ENCODE measurements at regions not wholly inside any gene's neighbourhood (a gene's known extent, or its start where the extent isn't known, plus 50 kb on each side); places are given as distances from the start of the nearest gene placed in this dataset.

- Histone ChIP-seq H3K9me3 (ENCODE audit: low read depth) (no peaks in the 10 kb centered on the region), H3K4me1 (no peaks in the 10 kb centered on the region), H3K27ac (no peak overlapping the region), H3K79me2 (ENCODE audit: low read depth) (no peaks in the 10 kb centered on the region), H3F3A (ENCODE audit: low read depth) (no peaks in the 10 kb centered on the region), H3K9ac (no peak overlapping the region), H3K36me3 (no peaks in the 10 kb centered on the region), H3K4me2 (no peak overlapping the region), H3K4me3 (no peak overlapping the region), H3K27me3 (no peaks in the 10 kb centered on the region), H4K20me1 (ENCODE audit: low read depth) (no peaks in the 10 kb centered on the region), H2AFZ (replicated peaks) (no peak overlapping the region)
- H3K27me3 Mint-ChIP-seq (ENCODE audit: insufficient read depth, low read depth), result peaks cover 3% of the 10 kb centered on the region
- no peaks in the 10 kb centered on the region for H3K4me1 Mint-ChIP-seq
- no peaks in the 10 kb centered on the region for H3K9me3 Mint-ChIP-seq
- DNase-seq (ENCODE audit: low spot score), result no peak
- no peaks in the 10 kb centered on the region for H3K36me3 Mint-ChIP-seq
- H3K27ac Mint-ChIP-seq, result no peak overlapping the region
- H3K4me3 Mint-ChIP-seq, result no peak overlapping the region
- TF ChIP-seq EZH2 (IDR thresholded peaks at IDR 0.05) (no peak), CTCF (IDR thresholded peaks at IDR 0.05) (no peak)
These were observed 156.8 kb upstream of the CLEC14A start for GRCh38 chr14:38412654-38413053.

- Histone ChIP-seq H3K27ac (no peak overlapping the region), H3K79me2 (ENCODE audit: low read depth) (no peaks in the 10 kb centered on the region), H3K4me3 (no peak overlapping the region), H3K4me2 (no peak overlapping the region), H3F3A (ENCODE audit: low read depth) (no peaks in the 10 kb centered on the region), H3K9ac (no peak overlapping the region), H4K20me1 (ENCODE audit: low read depth) (no peaks in the 10 kb centered on the region), H3K9me3 (ENCODE audit: low read depth) (no peaks in the 10 kb centered on the region), H3K36me3 (no peaks in the 10 kb centered on the region), H3K27me3 (no peaks in the 10 kb centered on the region), H3K4me1 (peaks cover 8% of the 10 kb centered on the region), H2AFZ (replicated peaks) (no peak overlapping the region)
- DNase-seq (ENCODE audit: low spot score), result no peak
- H3K4me3 Mint-ChIP-seq, result no peak overlapping the region
- no peak overlapping the region for H3K27ac Mint-ChIP-seq
- H3K4me1 Mint-ChIP-seq, result no peaks in the 10 kb centered on the region
- peaks cover 3% of the 10 kb centered on the region for H3K27me3 Mint-ChIP-seq (ENCODE audit: insufficient read depth, low read depth)
- H3K36me3 Mint-ChIP-seq, result no peaks in the 10 kb centered on the region
- TF ChIP-seq EZH2 (IDR thresholded peaks at IDR 0.05) (no peak), EZH2phosphoT487 (IDR thresholded peaks at IDR 0.05) (no peak), CTCF (IDR thresholded peaks at IDR 0.05) (no peak)
- H3K9me3 Mint-ChIP-seq, result no peaks in the 10 kb centered on the region
These were observed 154.5 kb upstream of the CLEC14A start for GRCh38 chr14:38410442-38410841.

GRCh38 chr14:38409071-38409705, 153.3 kb upstream of the CLEC14A start:
- Histone ChIP-seq H3K4me1 (peaks cover 8% of the 10 kb centered on the region), H3K36me3 (no peaks in the 10 kb centered on the region), H3K4me3 (no peak overlapping the region), H3K79me2 (ENCODE audit: low read depth) (no peaks in the 10 kb centered on the region), H3K9me3 (ENCODE audit: low read depth) (no peaks in the 10 kb centered on the region), H3K9ac (no peak overlapping the region), H2AFZ (replicated peaks) (no peak overlapping the region), H3K27ac (no peak overlapping the region), H4K20me1 (ENCODE audit: low read depth) (no peaks in the 10 kb centered on the region), H3K27me3 (no peaks in the 10 kb centered on the region), H3K4me2 (no peak overlapping the region), H3F3A (ENCODE audit: low read depth) (no peaks in the 10 kb centered on the region)
- Mint-ChIP-seq H3K27me3 (ENCODE audit: insufficient read depth, low read depth) (peaks cover 3% of the 10 kb centered on the region), H3K36me3 (no peaks in the 10 kb centered on the region), H3K4me1 (no peaks in the 10 kb centered on the region), H3K27ac (no peak overlapping the region), H3K4me3 (no peak overlapping the region), H3K9me3 (no peaks in the 10 kb centered on the region)
- DNase-seq (ENCODE audit: low spot score), result no peak
- TF ChIP-seq EZH2 (IDR thresholded peaks at IDR 0.05) (no peak), EZH2phosphoT487 (IDR thresholded peaks at IDR 0.05) (no peak), CTCF (IDR thresholded peaks at IDR 0.05) (no peak)

All from neural progenitor cell (in vitro differentiated cells).